ENCODE measurements at regions not wholly inside any gene's neighbourhood (a gene's known extent, or its start where the extent isn't known, plus 50 kb on each side); places are given as distances from the start of the nearest gene placed in this dataset.

GRCh38 chr15:38648121-38648843, 83.7 kb upstream of the RASGRP1 start:
- no peak for DNase-seq

- DNase-seq, result no peak
Measured at GRCh38 chr15:38650384-38650783, 85.8 kb upstream of the RASGRP1 start.

DNA sequence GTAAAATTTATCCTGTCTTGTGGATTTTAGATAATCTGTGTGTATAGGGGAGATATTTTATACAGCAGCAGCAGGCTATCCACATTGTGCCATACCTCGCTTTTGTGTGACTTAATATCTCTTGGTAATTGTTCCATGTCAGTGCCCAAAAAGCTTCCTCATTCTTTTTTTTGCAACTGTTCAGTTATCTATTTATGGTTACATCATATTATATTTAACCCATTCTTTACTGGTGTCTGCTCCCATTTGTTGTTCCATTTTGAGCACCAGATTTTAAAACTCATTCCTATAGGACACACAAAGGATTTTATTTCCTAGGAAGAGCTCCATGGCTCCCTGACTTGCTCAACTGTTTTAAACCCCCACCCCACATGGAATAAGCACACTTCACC, 86.3 kb upstream of the RASGRP1 start:
- no peak for DNase-seq

GRCh38 chr15:38651328-38652038, 86.9 kb upstream of the RASGRP1 start:
- DNase-seq, result no peak

DNA sequence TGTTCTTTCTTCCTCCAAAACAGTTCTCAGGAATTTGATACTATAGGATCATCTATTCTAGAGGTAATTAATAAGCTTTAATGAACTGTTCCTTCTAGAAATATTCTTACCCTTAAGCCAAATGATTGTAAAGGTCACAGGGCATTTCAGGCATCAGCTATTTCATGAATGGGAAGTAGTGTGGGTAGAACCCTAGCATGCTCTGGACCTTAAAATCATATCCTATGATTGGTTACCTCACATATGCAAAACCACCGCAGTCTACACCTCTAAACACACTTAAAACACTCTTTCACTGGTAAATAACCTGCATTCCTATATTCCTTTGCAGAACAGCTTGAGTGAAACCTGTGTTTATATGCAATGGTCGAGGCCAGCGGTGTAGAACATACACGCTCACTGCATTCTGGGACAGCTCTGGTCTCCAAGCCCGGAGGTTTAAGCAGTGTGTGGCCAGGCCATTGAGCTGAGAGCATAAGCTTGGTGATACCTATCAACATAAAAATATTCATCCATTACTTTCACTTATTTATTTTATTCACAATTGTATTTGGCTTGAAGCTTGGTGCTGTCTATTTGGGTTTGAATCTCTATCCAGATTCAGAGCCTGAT, 87.7 kb upstream of the RASGRP1 start:
- DNase-seq, result no peak

- DNase-seq, result no peak
Measured at GRCh38 chr15:38652998-38653397, 88.4 kb upstream of the RASGRP1 start.

DNA sequence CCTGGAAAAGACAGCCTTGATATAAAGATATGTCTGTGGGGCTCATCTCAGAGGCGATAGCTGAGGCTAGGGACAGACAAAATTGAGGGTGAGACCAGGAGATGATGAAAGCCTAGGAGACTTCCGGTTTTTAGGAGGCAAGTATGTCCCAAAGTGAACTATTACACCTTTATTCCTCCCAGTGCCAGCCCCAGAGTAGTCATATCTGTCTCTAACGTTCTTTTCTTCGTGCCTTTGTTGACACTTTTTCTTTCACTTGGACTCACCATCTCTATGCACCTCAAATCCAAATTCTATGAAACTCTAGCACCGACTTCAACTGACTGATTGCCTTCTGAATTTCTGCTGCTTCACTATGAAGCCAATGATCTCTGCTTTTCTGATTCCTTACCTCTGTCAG, 93.8 kb upstream of the RASGRP1 start:
- no peak for DNase-seq

DNA sequence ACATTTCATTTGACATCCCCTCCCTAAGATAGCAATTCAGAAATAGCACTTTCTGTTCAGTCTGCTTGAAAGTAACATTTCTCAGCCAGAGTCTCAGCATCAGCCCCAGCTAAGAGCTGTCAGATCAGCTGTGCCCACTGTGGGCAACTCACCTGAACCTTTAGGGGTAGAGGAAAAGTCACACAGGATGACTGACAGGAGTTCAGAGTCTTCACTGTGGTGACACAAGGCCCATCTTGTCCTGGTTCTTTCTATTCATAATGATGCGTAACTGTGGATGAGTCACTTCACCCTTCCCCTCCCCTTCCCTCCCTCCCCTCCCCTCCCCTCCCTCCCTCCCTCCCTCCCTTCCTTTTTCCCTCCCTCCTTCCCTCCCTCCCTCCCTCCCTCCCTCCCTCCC, 96.1 kb upstream of the RASGRP1 start:
- no peak for DNase-seq

DNA sequence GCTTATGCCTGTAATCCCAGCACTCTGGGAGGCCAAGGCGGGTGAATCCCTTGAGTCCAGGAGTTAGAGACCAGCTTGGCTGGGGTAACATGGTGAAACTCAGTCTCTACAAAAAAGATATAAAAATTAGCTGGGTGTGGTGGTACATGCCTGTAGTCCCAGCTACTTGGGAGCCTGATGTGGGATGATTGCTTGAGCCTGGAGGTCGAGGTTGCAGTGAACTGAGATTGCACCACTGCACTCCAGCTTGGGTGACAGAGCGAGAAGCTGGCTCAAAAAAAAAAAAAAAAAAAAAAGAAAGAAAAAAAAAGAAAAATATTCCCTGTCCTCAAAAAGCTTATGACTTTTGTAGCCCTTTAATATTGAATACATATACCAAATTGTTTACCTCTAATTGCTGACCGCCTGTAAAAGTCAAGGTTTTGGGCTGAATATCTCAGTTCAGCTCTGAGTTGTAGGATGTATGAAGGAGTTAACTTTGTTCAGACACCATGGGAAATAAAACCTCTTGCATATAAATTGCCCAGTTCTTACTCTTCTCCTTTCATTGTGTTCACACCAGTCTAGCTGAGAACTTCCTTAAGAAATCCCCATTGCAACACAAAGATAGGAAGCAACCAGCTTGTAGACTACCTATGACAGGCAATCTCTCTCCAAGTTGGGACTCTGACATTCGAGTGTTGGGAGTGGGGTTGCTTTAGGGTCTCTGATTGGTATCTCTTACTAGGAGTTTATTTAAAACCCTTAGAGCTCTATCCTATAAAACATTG, 97.6 kb upstream of the RASGRP1 start:
- DNase-seq, result no peak

DNA sequence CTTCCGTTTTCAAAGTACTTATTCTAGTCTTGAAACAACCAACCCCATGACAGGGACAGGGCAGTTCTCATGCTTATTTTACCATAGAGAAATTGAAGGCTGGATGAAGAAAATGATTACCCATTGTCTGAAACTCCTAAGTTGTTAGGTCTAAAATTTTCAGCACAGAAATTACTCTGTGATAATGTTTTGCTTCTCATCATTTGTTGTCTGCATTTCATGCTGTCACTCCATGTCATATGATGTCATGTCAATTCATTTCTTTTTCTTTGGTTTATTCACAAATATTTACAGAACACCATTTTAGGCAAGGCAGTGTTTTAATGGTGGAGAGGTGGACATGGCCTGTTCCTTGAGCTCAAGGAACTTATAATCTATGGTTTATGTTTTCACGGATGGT, 98.2 kb upstream of the RASGRP1 start:
- DNase-seq, result no peak

DNA sequence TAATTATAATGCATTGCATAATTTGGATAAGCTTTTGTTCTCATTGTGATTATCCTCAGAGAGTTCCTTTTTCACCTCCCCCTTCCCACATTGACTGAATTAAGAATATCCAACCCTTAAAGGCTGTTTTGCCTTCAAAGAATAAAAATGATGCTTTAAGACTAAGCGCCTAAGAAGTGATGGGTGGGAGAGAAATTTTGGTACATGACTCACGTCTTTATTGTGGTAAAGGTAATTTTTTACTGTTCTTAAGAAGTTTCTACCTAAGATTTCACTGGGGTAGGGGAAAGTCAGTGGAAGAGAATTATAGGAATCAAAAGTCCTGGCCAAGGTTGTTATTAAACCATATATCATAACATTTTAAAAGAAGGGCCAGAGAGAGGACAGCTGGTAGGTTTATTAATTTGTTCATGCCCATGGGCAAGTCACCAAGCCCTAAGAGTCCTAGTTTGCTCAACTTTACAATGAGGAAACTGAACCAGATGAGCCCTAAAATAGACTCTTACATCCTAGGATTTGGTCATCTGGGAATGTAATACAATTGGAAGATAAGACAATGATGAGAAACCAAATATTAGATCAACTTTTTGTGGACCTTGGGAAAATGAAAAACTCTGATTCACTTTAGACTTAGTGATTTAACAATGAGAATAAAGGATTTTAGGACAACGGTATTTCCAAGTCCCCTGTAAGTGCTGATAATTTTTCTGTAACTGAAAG, 101.1 kb upstream of the RASGRP1 start:
- no peak for DNase-seq

DNA sequence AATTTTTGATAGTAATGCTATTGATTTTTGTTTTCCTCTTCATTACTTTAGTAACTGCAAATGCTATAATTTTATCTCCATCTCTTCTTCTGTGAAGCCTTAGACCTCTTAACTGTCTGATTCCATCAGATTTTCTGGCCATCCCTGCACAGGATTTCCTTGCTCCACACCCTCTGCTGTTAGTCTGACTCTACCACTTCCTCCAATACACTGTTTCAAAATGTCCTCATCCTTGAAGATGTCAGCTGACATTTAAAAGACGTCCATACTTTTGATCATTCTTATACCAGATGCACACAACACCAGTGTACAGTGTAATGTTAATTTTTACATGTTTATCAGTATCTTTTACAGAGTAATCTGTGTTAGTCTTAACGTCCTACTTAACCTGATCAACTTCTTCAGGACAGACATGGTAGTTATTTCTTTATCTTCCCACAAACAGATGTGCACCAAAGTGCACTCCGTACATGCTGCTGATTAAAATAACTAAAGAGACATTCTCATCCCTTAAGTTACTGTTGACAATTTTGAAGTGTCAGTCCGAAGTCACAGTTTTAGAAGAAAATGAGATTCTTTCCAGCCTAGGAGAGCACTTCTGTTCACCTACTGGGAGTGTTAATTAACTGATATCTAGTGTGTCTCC, 102.4 kb upstream of the RASGRP1 start:
- DNase-seq, result no peak

DNA sequence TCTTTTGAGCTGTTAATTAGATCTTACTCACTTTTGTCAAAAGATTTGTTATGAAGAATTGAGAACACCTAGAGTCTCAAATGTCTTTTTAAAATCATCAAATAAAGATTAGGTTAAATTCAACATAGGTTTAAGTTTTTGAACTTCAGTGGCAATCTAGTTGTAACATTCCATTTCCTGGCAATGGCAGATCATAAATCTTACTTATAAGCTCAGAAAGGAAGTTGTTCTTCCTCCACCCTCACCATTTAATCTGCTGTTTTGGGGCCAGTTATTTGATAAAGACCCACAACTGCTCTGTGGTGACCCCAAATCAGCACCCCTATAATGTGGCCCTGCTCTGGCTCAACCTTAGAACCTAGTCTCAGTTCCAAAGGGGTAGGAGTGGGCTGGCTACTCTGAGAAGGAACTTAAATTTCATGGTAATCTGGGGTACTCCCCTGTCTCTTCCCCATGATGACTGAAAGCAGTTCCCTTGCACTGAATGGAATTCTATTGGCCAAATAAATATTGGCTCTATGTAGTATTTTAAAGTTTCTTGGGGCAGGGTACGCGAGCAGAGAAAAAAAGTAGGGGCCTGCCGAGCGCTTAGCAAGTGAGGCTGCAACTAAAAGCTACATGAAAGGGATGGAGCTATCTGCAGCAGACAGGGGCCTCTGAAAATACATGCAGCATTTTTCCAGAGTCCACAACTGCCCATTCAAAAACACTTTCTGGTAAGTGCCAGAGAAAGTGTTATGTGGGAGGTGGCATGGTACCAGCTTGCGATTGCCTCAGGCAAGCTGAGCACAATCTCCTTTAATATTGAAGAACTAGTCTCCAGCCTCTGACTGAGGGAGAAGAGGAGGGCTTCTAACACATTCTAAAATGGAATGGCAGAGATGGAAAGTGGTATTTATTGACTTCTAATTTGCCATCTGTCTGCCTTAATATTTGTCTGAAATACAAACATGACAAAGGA, 103.6 kb upstream of the RASGRP1 start:
- no peak for DNase-seq

- DNase-seq, result no peak
Measured at GRCh38 chr15:38668898-38669391, 104.3 kb upstream of the RASGRP1 start.

GRCh38 chr15:38670128-38671005, 105.8 kb upstream of the RASGRP1 start:
- no peak for DNase-seq

- DNase-seq, result no peak
Measured at GRCh38 chr15:38671006-38671387, 106.4 kb upstream of the RASGRP1 start.

GRCh38 chr15:38671675-38672254, 107.2 kb upstream of the RASGRP1 start:
- DNase-seq, result no peak

- no peak for DNase-seq
Measured at GRCh38 chr15:38672273-38672672, 107.7 kb upstream of the RASGRP1 start.
